ENCODE measurements at regions not wholly inside any gene's neighbourhood (a gene's known extent, or its start where the extent isn't known, plus 50 kb on each side); places are given as distances from the start of the nearest gene placed in this dataset.

- no peak for TF ChIP-seq POLR2A (IDR thresholded peaks at IDR 0.05; ENCODE audit: low read length)
- no peak for TF ChIP-seq GATA1 (IDR thresholded peaks at IDR 0.05; ENCODE audit: low read depth, low read length)
Measured at GRCh38 chr11:134943544-134943943, 531.5 kb upstream of the B3GAT1 start.
